ENCODE measurements at regions not wholly inside any gene's neighbourhood (a gene's known extent, or its start where the extent isn't known, plus 50 kb on each side); places are given as distances from the start of the nearest gene placed in this dataset.

GRCh38 chr3:655824-656223, 437.0 kb upstream of the CNTN6 start:
- TF ChIP-seq CTCF (conservative IDR thresholded peaks at IDR 0.05; ENCODE audit: low read depth, low read length): no peak
- DNase-seq (ENCODE audit: low read depth): no peak
- no peak overlapping the region for H3K4me3 ChIP-seq (ENCODE audit: low read depth, low read length)

- no peak for TF ChIP-seq CTCF (conservative IDR thresholded peaks at IDR 0.05; ENCODE audit: low read depth, low read length)
- no peak overlapping the region for H3K4me3 ChIP-seq (ENCODE audit: low read depth, low read length)
Measured at GRCh38 chr3:661356-661755, 431.5 kb upstream of the CNTN6 start.

GRCh38 chr3:674116-674515, 418.7 kb upstream of the CNTN6 start:
- TF ChIP-seq CTCF (conservative IDR thresholded peaks at IDR 0.05; ENCODE audit: low read depth, low read length): no peak

More at GRCh38 chr3:661356-661755, 431.5 kb upstream of the CNTN6 start:
- DNase-seq (ENCODE audit: low read depth): no peak

GRCh38 chr3:675846-676245, 417.0 kb upstream of the CNTN6 start:
- TF ChIP-seq CTCF (conservative IDR thresholded peaks at IDR 0.05; ENCODE audit: low read depth, low read length): no peak
- no peak for DNase-seq (ENCODE audit: low read depth)
- no peak overlapping the region for H3K4me3 ChIP-seq (ENCODE audit: low read depth, low read length)

More at GRCh38 chr3:674116-674515, 418.7 kb upstream of the CNTN6 start:
- no peak for DNase-seq (ENCODE audit: low read depth)
- no peak overlapping the region for H3K4me3 ChIP-seq (ENCODE audit: low read depth, low read length)

GRCh38 chr3:683770-684169, 409.1 kb upstream of the CNTN6 start:
- DNase-seq (ENCODE audit: low read depth): no peak
- no peak overlapping the region for H3K4me3 ChIP-seq (ENCODE audit: low read depth, low read length)
- TF ChIP-seq CTCF (conservative IDR thresholded peaks at IDR 0.05; ENCODE audit: low read depth, low read length): no peak

GRCh38 chr3:690770-691169, 402.1 kb upstream of the CNTN6 start:
- H3K4me3 ChIP-seq (ENCODE audit: low read depth, low read length): no peak overlapping the region
- no peak for DNase-seq (ENCODE audit: low read depth)
- no peak for TF ChIP-seq CTCF (conservative IDR thresholded peaks at IDR 0.05; ENCODE audit: low read depth, low read length)

GRCh38 chr3:700514-700913, 392.3 kb upstream of the CNTN6 start:
- no peak overlapping the region for H3K4me3 ChIP-seq (ENCODE audit: low read depth, low read length)
- no peak for DNase-seq (ENCODE audit: low read depth)
- no peak for TF ChIP-seq CTCF (conservative IDR thresholded peaks at IDR 0.05; ENCODE audit: low read depth, low read length)

All from choroid plexus epithelial cell (primary cell).